Mesendoderm (in vitro differentiated cells): ENCODE measurements at regions not wholly inside any gene's neighbourhood (a gene's known extent, or its start where the extent isn't known, plus 50 kb on each side); places are given as distances from the start of the nearest gene placed in this dataset.
A peak's percentile ranks its signal among the peaks of the same experiment; 100 is the strongest.
"Not testable (repeated sequence)": the region's sequence is repeated elsewhere in the genome, so short reads cannot be mapped to it uniquely, and the experiment has no call there.

Experiments
- DNase-seq: peaks from one replicate; pipeline ENCODE4 v3.0.0; 2013
- H2AK5ac ChIP-seq: 2 replicates; pipeline ENCODE4 v1.6.1; 2013; ENCODE audit warnings: low read length, inconsistent platforms
- H2BK120ac ChIP-seq: 2 replicates; pipeline ENCODE4 v1.6.1; 2013; ENCODE audit warnings: low read depth, mild to moderate bottlenecking, low read length, moderate library complexity, mixed read lengths
- H2BK15ac ChIP-seq: replicated peaks from 2 replicates; pipeline ENCODE4 v1.6.1; 2013; ENCODE audit warnings: low read depth, mild to moderate bottlenecking, moderate library complexity
- H2BK5ac ChIP-seq: 2 replicates; pipeline ENCODE4 v1.6.1; 2013; ENCODE audit warnings: low read length, inconsistent platforms
- H3K18ac ChIP-seq: 2 replicates; pipeline ENCODE4 v1.6.1; 2013; ENCODE audit warnings: mild to moderate bottlenecking, low read length, mixed read lengths
- H3K23ac ChIP-seq: one replicate; pipeline ENCODE4 v1.6.1; 2013; ENCODE audit warnings: low read length
- H3K27ac ChIP-seq: 2 replicates; pipeline ENCODE4 v1.5.1; 2013; ENCODE audit warnings: low read depth, mild to moderate bottlenecking, inconsistent platforms, low read length, moderate library complexity
- H3K27me3 ChIP-seq: 2 replicates; pipeline ENCODE4 v1.6.1; 2013; ENCODE audit warnings: low read length, control low read depth, mild to moderate bottlenecking, inconsistent platforms; ENCODE audit not compliant: insufficient read depth, poor library complexity
- H3K36me3 ChIP-seq: 2 replicates; pipeline ENCODE4 v1.6.1; 2013; ENCODE audit warnings: low read length, inconsistent platforms; ENCODE audit not compliant: control insufficient read depth, insufficient read depth
- H3K4ac ChIP-seq: one replicate; pipeline ENCODE4 v1.6.1; 2013; ENCODE audit warnings: low read depth, mild to moderate bottlenecking, low read length, moderate library complexity
- H3K4me1 ChIP-seq: 2 replicates; pipeline ENCODE4 v1.6.1; 2013; ENCODE audit warnings: low read depth, low read length, inconsistent platforms; ENCODE audit not compliant: control insufficient read depth
- H3K4me2 ChIP-seq: 2 replicates; pipeline ENCODE4 v1.6.1; 2013; ENCODE audit warnings: low read length
- H3K4me3 ChIP-seq: 2 replicates; pipeline ENCODE4 v1.5.1; 2013; ENCODE audit warnings: mild to moderate bottlenecking, low read length
- H3K56ac ChIP-seq: one replicate; pipeline ENCODE4 v1.6.1; 2013; ENCODE audit warnings: low read length
- H3K79me1 ChIP-seq: 2 replicates; pipeline ENCODE4 v1.6.1; 2013; ENCODE audit warnings: low read length, inconsistent platforms
- H3K79me2 ChIP-seq: 2 replicates; pipeline ENCODE4 v1.6.1; 2013; ENCODE audit warnings: mild to moderate bottlenecking, low read length; ENCODE audit not compliant: control insufficient read depth, insufficient read depth
- H3K9ac ChIP-seq: 2 replicates; pipeline ENCODE4 v1.6.1; 2013; ENCODE audit warnings: low read length, inconsistent platforms
- H4K5ac ChIP-seq: one replicate; pipeline ENCODE4 v1.6.1; 2013; ENCODE audit warnings: low read length
- H4K8ac ChIP-seq: one replicate; pipeline ENCODE4 v1.6.1; 2013; ENCODE audit warnings: low read depth, mild to moderate bottlenecking, control low read depth, low read length, moderate library complexity
- WGBS: extraction: QIAGEN DNeasy Blood & Tissue Kit; methylation state at CpG from one replicate; pipeline ENCODE4 v1.1.7; 2013; ENCODE audit warnings: low lambda C conversion rate, missing lambda C conversion rate; ENCODE audit not compliant: insufficient coverage; ENCODE audit errors: extremely low coverage; 5-methylcytosine and 5-hydroxymethylcytosine counted together

- no peak overlapping the region for H4K5ac ChIP-seq
- peak overlapping the region; percentile 39 for H3K4ac ChIP-seq
- peak overlapping the region; percentile 77 for H2BK120ac ChIP-seq
- H3K18ac ChIP-seq, result peak overlapping the region; percentile 62
- no peak overlapping the region for H3K4me3 ChIP-seq
- H2BK15ac ChIP-seq, result no peak overlapping the region
- DNase-seq, result no peak
- peak overlapping the region; percentile 63 for H3K56ac ChIP-seq
- peaks cover 10% of the 10 kb centered on the region for H3K4me1 ChIP-seq
- no peaks in the 10 kb centered on the region for H3K36me3 ChIP-seq
- no peaks in the 10 kb centered on the region for H3K27me3 ChIP-seq
- no peak overlapping the region for H3K9ac ChIP-seq
- H3K23ac ChIP-seq, result no peak overlapping the region
- H3K79me1 ChIP-seq, result no peaks in the 10 kb centered on the region
- no peaks in the 10 kb centered on the region for H3K79me2 ChIP-seq
- peak overlapping the region; percentile 96 for H2AK5ac ChIP-seq
- H3K4me2 ChIP-seq, result no peak overlapping the region
- no peak overlapping the region for H4K8ac ChIP-seq
- WGBS, result no CpG with 5 or more reads among the region's 4 CpGs
- H2BK5ac ChIP-seq, result peak overlapping the region; percentile 89
- H3K27ac ChIP-seq, result peak overlapping the region; percentile 18
These were observed 96.5 kb upstream of the HS6ST1 start for GRCh38 chr2:128414946-128415778.

DNA sequence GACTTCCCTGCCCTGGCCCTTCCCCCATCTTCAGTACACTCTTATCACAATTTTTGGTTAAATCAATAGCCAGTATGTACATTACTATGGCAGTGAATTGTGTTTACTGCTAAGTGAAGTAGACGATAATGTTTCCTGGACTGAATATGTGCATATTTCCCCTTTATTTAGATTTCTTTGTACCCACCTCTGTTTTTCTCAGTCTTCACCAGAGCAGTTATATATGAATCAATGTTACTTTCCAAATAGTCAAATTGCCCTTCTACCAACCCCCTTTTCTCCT, 97.1 kb upstream of the HS6ST1 start:
- no peak overlapping the region for H3K56ac ChIP-seq
- no peak overlapping the region for H3K4ac ChIP-seq
- H3K18ac ChIP-seq, result no peak overlapping the region
- no peak overlapping the region for H3K4me3 ChIP-seq
- no peak overlapping the region for H2BK120ac ChIP-seq
- no peak overlapping the region for H3K9ac ChIP-seq
- H3K36me3 ChIP-seq, result no peaks in the 10 kb centered on the region
- H3K27me3 ChIP-seq, result no peaks in the 10 kb centered on the region
- H3K23ac ChIP-seq, result no peak overlapping the region
- no peaks in the 10 kb centered on the region for H3K79me1 ChIP-seq
- H3K4me1 ChIP-seq, result peaks cover 10% of the 10 kb centered on the region
- H3K79me2 ChIP-seq, result no peaks in the 10 kb centered on the region
- H2BK15ac ChIP-seq, result no peak overlapping the region
- no peak for DNase-seq
- H4K8ac ChIP-seq, result no peak overlapping the region
- no peak overlapping the region for H4K5ac ChIP-seq
- no peak overlapping the region for H3K4me2 ChIP-seq
- no peak overlapping the region for H2BK5ac ChIP-seq
- H2AK5ac ChIP-seq, result no peak overlapping the region
- WGBS, result no CpG with 5 or more reads among the region's 1 CpG
- no peak overlapping the region for H3K27ac ChIP-seq

DNA sequence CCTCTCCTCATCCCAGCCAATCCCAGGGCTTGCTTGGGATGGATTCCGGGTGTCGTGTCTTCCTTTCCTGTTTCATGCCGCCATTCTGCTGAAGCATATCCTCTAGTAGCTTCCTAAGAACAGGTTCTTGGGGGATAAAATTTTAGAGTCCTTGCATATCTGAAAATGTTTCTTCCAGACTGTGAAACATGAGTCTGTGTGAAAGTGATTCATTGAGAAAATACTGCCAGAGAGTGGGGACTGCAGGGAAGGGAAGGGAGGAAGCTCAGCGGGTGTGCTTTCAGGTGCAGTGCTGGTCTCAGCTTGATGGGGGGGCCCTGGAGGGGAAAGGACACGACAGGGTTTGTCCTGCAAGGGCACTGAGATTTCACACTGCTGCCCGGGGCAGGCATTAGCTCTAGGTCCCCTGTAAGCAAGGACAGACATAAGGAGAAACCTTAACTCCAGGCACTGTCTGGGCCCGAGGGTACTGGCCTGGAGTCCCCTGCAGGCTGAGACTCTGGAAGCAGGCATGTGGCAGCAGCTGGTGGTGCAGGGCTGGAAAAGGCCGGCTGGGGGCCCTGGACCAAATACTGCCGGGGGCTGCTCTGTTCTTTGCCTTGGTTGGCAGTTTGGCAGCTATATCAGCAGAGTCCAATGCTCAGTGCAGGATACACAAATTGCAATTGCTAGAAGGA, 97.6 kb upstream of the HS6ST1 start:
- no peaks in the 10 kb centered on the region for H3K36me3 ChIP-seq

DNA sequence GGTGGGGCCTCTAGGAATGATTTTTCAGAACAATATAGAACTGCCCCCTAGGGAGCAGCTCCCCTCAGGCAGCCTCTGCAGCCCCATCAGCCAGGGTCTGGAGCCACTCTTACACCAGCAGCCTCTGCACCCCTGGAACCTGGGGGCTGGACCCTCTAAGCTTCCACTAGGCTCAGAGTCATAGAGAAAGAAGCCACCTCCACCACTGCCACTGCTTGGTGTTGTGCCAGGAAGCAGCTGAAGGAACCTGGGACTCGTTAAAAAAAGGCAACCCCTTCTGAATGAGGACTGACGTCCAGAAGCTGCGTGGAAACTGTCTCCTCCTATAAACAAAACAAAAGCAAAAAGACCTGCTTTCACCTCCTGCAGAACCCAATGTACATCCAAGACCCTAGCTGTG, 98.1 kb upstream of the HS6ST1 start:
- no peaks in the 10 kb centered on the region for H3K36me3 ChIP-seq
- DNase-seq, result no peak
- no peaks in the 10 kb centered on the region for H3K79me2 ChIP-seq
- peak overlapping the region; percentile 40 for H3K56ac ChIP-seq
- no peak overlapping the region for H4K5ac ChIP-seq
- H3K9ac ChIP-seq, result no peak overlapping the region
- no peak overlapping the region for H2BK120ac ChIP-seq
- no peak overlapping the region for H3K4me2 ChIP-seq
- WGBS, result no CpG with 5 or more reads among the region's 3 CpGs
- no peak overlapping the region for H3K4me3 ChIP-seq
- peaks cover 10% of the 10 kb centered on the region for H3K4me1 ChIP-seq
- H3K18ac ChIP-seq, result peak overlapping the region; percentile 83
- H2BK5ac ChIP-seq, result no peak overlapping the region
- H2AK5ac ChIP-seq, result no peak overlapping the region
- no peaks in the 10 kb centered on the region for H3K27me3 ChIP-seq
- no peak overlapping the region for H3K4ac ChIP-seq
- no peaks in the 10 kb centered on the region for H3K79me1 ChIP-seq
- no peak overlapping the region for H4K8ac ChIP-seq
- H3K27ac ChIP-seq, result no peak overlapping the region
- no peak overlapping the region for H3K23ac ChIP-seq
- H2BK15ac ChIP-seq, result no peak overlapping the region

More for the DNA sequence above, 97.6 kb upstream of the HS6ST1 start:
- Histone ChIP-seq H2AK5ac (no peak overlapping the region), H3K56ac (no peak overlapping the region), H2BK120ac (no peak overlapping the region), H3K9ac (no peak overlapping the region), H2BK5ac (no peak overlapping the region), H3K79me2 (no peaks in the 10 kb centered on the region), H4K8ac (no peak overlapping the region), H3K4me2 (no peak overlapping the region), H3K4ac (no peak overlapping the region), H3K4me1 (peaks cover 10% of the 10 kb centered on the region), H3K27ac (no peak overlapping the region), H4K5ac (no peak overlapping the region), H3K23ac (no peak overlapping the region), H3K4me3 (no peak overlapping the region), H2BK15ac (peak overlapping the region; percentile 43), H3K18ac (peak overlapping the region; percentile 83), H3K79me1 (no peaks in the 10 kb centered on the region), H3K27me3 (no peaks in the 10 kb centered on the region)
- no CpG with 5 or more reads among the region's 9 CpGs for WGBS
- DNase-seq, result no peak

DNA sequence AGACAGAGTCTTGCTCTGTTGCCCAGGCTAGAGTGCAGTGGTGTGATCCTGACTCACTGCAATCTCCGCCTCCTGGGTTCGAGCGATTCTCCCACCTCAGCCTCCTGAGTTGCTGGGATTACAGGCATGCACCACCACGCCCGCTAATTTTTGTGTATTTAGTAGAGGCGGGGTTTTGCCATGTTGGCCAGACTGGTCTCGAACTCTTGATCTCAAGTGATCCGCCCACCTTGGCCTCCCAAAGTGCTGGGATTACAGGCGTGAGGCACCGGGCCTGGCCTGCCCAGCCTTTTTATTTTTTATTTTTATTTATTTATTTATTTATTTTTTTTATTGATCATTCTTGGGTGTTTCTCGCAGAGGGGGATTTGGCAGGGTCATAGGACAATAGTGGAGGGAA, 98.6 kb upstream of the HS6ST1 start:
- H3K4me3 ChIP-seq, H3K56ac ChIP-seq, H3K27me3 ChIP-seq, H4K5ac ChIP-seq, H3K18ac ChIP-seq, H2BK120ac ChIP-seq, H3K4ac ChIP-seq, H2AK5ac ChIP-seq, H3K4me2 ChIP-seq, H3K79me2 ChIP-seq, H3K9ac ChIP-seq, H2BK15ac ChIP-seq, H3K23ac ChIP-seq, DNase-seq, H3K79me1 ChIP-seq, H4K8ac ChIP-seq, H3K27ac ChIP-seq, H2BK5ac ChIP-seq, H3K36me3 ChIP-seq: not testable (repeated sequence)
- H3K4me1 ChIP-seq, result peaks cover 10% of the 10 kb centered on the region
- WGBS, result no CpG with 5 or more reads among the region's 11 CpGs
